CD4-positive, alpha-beta T cell treated with Interleukin-2 at 100 ng/mL for 4 hours (primary cell): ENCODE measurements at regions not wholly inside any gene's neighbourhood (a gene's known extent, or its start where the extent isn't known, plus 50 kb on each side); places are given as distances from the start of the nearest gene placed in this dataset.

ENCODE experiments used
- DNase-seq: peaks from one replicate; pipeline ENCODE4 v3.0.0-alpha.2; 2020; ENCODE audit warnings: low spot score

DNA sequence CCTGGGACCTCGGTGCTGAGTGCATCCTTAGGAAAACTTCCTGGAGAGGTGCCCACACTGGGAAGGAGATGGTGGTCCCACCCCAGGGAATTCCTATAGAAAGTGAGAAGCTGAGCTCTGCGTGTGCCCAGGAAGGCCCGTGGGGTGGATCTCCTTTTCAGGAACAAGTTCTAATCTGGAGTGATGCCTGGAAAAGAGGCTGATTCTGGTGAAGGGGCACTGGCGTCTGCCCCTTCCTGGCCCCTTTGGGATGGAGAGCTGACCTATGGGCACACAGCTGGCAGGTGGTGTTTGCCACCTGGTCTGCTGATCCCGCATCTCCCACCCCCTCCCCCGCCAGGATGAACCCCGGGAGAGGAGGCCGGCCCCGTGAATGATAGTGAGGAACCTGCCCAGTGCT lies 142.0 kb upstream of the RTL1 start:
- no peak for DNase-seq

DNA sequence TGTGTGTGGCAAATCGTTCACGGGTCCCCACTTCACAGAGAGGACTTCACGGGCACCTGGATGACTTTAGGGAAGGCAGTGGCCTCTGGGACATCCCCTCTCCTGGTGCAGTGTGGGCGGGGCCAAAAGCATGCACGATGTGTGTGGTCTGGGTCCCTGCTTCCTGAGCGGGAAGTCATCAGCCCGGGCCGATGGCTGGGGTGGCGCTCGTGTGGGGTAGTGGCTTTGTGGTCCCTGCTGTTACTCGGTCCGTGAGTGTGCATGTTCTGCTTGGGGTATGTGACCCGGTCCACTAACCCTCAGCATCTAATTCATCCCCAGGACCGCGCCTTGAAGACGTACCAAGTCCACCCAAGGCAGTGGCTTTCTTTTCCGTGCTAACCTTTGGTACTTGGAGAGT lies 142.5 kb upstream of the RTL1 start:
- no peak for DNase-seq

- no peak for DNase-seq
Observed at GRCh38 chr14:101047326-101047725, 143.8 kb upstream of the RTL1 start.

GRCh38 chr14:101048766-101049165 lies 145.2 kb upstream of the RTL1 start:
- DNase-seq: no peak

GRCh38 chr14:101049511-101049910 lies 146.0 kb upstream of the RTL1 start:
- no peak for DNase-seq

DNA sequence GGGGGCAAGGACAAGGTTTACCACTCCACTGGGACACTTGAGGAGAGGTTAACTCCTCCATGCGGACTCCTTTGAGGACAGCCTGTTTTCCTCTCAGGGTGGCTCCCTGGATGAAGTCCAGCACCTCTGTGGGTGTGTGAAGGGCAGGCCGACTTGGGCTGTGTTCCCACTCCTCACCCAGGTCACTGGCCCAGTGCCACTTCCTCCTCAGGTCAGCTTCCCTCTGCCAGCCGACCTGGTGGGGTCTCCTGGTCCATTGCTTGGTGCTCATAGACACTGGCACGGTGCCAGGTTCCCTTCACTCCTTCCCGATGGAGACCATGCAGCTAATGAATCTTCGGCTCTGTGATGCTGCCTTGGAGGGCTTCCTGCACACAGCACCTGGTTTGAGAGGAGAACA lies 146.4 kb upstream of the RTL1 start:
- DNase-seq: no peak

DNA sequence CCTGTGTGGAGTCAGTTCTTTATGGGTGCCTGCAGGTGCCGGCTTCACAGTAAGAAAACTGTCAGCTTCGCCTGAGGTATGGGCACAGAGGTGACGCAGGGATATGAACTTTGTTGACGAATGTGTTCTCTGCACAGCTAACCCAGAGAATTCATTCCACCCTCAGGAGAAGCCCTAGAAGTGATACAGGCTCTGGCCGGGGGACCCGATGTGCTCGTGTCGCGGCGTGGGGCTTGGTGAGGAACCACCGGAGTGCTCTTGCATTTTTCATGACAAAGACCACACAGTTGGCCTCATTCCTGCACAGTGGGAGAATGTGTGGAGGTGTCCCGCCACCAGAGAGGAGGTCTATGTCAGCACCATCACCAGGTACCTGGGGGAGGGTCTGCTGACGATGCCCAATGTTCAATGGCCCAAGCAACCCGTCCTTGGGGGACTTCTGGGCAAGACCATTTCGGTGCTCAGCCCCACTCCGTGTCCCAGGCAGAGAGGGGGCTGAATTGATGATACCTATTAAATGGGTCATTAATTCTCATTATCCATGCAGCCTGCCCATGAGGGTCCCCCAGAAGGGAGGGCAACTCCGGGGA lies 147.5 kb upstream of the RTL1 start:
- no peak for DNase-seq

DNA sequence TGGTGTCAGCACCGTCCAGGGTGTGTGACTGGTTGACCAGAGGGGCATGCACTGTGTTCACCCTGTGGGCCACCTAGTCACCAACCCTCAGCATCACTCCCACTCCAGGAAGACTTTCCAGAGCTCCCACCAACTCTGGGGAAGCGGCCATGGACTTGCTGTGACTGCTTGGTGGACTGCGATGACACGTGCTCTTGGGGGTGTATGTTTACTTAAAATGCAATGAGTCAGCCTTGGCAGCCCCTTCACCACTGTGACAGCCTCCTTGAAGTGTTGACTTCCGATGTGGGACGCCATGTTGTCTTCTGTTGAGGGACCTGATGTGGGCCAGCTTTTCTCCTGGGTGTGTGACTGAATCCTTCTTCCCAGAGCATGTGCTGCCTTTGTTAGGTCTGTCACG lies 151.1 kb upstream of the RTL1 start:
- no peak for DNase-seq

- DNase-seq: no peak
Observed at GRCh38 chr14:101055106-101055662, 151.7 kb upstream of the RTL1 start.

GRCh38 chr14:101055776-101056374 lies 152.4 kb upstream of the RTL1 start:
- DNase-seq: no peak

- DNase-seq: no peak
Observed at GRCh38 chr14:101056446-101056845, 152.9 kb upstream of the RTL1 start.

DNA sequence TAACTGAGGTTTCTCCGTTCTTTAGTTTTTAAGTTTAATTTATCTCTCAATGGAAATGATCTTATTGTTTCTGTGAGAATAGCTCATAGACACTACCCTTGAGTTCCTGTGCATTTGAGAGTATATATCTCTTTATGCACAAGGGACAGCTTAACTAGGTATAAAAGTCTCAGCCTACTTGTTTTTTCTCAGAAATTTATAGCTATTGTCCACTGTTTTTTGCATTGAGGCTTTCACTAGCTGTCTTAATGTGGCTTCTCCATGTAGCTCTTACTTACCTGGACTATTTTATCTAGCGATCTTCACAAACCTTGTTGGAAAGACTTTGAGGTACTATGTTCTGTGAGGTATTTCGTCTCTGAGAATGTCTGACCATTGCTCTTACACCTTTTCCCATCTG lies 153.9 kb upstream of the RTL1 start:
- DNase-seq: no peak

DNA sequence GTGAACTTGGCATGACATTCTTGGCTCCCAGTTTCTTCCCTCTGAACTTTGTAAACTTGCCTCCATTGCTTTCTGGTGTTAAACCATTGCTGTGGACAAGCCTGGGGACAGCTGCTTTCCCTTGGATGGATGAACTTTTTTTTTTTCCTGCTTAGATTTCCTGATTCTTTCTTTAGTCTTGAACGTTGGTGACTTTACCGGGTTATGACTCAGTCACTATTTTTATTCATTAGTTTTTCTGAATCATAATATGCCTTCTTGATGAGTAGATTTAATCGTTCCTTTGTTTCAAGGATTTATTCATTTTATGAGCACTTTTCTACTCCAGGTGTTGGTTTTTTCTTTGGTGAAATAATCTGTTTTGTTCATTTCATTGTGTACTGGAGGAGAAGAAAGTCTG lies 155.0 kb upstream of the RTL1 start:
- no peak for DNase-seq

DNA sequence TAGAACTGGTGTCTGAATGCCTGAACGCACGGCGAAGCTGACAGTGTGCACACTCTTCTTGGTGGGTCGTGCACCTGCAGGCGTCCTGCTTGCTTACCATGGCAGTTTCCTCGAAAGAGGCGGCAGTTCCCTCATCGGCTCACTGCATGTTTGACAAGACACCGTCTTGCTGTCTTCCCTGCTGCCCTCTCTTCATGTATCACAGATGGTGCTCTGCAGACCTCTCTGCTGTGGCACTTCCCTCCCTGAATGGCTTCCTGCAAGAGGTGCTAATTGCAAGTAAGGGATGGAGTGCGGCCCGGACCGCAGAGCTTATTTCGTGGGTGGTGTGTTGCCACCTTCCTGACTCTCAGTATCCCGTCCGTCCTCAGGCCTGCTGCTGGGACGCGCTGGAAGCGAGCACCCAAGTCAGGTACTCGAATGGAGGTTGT lies 156.7 kb upstream of the RTL1 start:
- DNase-seq: no peak

- DNase-seq: no peak
Observed at GRCh38 chr14:101061411-101062064, 158.0 kb upstream of the RTL1 start.

DNA sequence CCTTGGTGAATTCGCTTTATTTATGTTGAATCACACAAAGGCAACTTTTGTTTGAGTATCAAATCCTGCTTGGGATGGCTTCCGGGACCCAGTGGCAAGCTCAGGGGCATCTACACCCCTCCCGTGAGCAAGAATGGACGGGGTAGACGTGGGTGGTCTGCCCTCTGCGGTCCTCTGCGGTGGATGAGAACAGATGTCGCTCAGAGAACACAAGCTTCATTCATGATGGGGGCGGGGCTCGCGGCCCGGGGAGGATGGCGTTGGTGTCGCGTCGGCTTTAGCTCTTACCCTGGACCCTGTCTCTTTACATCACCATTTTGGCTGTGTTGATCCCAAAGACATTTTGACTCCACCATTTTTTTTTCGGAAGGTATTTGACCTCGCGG lies 158.5 kb upstream of the RTL1 start:
- no peak for DNase-seq

DNA sequence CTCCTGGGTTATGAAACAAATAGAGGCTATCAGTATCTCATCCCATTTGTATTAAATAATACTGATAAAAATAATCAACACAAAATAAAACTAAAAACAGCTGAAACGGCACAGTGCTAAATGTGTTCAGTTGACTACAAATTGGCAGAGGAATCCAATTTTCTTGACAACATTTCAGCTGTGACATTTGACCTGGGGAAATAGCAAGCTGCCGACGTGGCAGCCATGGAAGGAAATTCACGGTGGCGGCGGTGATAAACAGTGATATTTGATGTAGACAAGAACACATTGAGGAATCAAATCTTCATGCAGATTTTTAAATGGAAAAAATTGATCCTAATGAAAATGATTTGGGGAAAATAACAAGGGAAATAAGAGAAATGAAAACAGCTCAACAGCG lies 159.1 kb upstream of the RTL1 start:
- DNase-seq: no peak

- DNase-seq: no peak
Observed at GRCh38 chr14:101063121-101063520, 159.6 kb upstream of the RTL1 start.

- DNase-seq: no peak
Observed at GRCh38 chr14:101064121-101064661, 160.7 kb upstream of the RTL1 start.

- no peak for DNase-seq
Observed at GRCh38 chr14:101064718-101065117, 161.2 kb upstream of the RTL1 start.

DNA sequence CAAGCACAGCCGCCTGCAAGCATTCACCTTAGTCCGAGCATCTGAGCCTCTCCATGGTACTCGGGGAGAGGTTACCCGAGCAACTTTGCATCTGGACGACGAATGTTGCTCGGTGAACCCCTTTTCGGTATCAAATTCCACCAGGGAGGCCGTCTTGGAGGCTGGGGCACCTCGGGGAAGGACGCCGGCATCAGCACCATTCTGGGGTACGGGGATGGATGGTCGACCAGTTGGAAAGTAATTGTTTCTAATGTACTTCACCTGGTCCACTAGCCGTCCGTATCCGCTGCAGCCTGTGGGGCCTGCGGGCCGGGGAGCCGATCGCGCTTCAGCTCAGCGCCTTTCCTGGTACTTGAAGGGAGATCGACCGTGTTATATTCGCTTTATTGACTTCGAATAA lies 161.7 kb upstream of the RTL1 start:
- DNase-seq: no peak

DNA sequence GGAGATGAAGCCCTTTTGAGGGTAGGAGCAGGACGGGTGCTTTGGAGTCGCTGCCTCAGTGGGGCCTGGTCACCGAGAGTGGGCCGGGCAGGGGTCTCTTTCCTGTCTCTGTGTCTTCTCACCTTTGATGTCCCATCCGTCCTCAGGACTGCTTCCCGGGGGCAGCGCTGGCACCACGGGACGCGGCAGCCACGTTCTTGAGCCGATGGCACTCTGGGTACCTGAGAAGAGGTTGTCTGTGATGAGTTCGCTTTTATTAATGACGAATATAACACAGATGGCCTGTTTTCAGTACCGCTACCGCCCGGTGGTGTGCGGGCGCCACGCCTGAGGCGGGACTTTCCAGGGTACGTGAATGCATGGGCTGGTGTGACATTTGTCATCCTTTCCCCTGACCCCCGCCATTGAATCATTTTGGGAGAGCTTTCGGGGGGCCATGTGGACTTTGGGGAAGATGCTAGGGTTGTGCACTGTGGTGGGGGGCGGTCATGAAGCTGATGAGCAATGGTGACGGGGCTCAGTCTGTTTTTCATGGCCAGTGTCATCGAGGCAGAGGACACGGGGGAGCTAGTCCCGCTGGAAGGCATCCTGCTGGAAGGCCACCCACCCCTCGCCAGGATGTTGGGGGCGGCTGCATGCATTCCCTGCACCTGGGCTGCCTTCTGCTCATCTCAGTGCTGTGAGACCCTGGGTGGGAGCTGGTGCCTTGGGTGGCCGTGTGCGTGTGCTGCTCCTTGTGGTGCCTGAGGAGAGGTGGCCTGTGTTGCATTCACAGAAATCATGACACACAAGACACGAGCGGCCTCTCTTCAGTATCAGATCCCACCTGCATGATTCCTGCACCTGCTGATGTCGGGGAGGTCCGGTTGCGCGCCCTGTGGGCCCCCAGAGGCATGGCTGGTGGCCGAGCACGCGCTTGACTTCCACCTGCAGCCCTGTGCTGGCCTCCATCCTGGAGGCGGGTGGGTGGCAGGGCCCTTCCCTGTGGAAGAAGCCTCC lies 162.5 kb upstream of the RTL1 start:
- no peak for DNase-seq
